HL-60 (cell line): ENCODE measurements at regions not wholly inside any gene's neighbourhood (a gene's known extent, or its start where the extent isn't known, plus 50 kb on each side); places are given as distances from the start of the nearest gene placed in this dataset.

ENCODE experiments used
- CTCF ChIP-seq: IDR thresholded peaks from one replicate; pipeline ENCODE4 v1.5.1; 2011; ENCODE audit warnings: low read length, control low read depth, inconsistent platforms; ENCODE audit not compliant: insufficient read depth
- POLR2AphosphoS5 ChIP-seq: IDR thresholded peaks from 2 replicates; pipeline ENCODE4 v1.6.1; 2012; ENCODE audit warnings: low read depth
- REST ChIP-seq: IDR thresholded peaks from 2 replicates; pipeline ENCODE4 v1.6.1; 2012; ENCODE audit warnings: low read depth; ENCODE audit not compliant: insufficient replicate concordance
- SPI1 ChIP-seq: IDR thresholded peaks from 2 replicates; pipeline ENCODE4 v1.6.1; 2012; ENCODE audit warnings: low read depth, mild to moderate bottlenecking, borderline replicate concordance

- TF ChIP-seq CTCF (no peak), REST (no peak), POLR2AphosphoS5 (no peak), SPI1 (no peak)
These were observed 76.1 kb downstream of the ADRB2 start for GRCh38 chr5:148902478-148902877.
